Osteocyte (in vitro differentiated cells): ENCODE measurements at regions not wholly inside any gene's neighbourhood (a gene's known extent, or its start where the extent isn't known, plus 50 kb on each side); places are given as distances from the start of the nearest gene placed in this dataset.

Experiments
- DNase-seq: peaks from one replicate; pipeline ENCODE4 v3.0.0; 2021; ENCODE audit warnings: mixed read lengths; ENCODE audit not compliant: unreplicated experiment; ENCODE audit errors: extremely low spot score
- H3K27ac Mint-ChIP-seq: one replicate; pipeline ENCODE4 v1.8.0; 2021; ENCODE audit warnings: mild to moderate bottlenecking, mixed read lengths; ENCODE audit not compliant: unreplicated experiment
- H3K27me3 Mint-ChIP-seq: one replicate; pipeline ENCODE4 v1.8.0; 2021; ENCODE audit warnings: mixed read lengths; ENCODE audit not compliant: unreplicated experiment
- H3K36me3 Mint-ChIP-seq: one replicate; pipeline ENCODE4 v1.8.0; 2021; ENCODE audit warnings: mixed read lengths; ENCODE audit not compliant: unreplicated experiment
- H3K4me1 Mint-ChIP-seq: one replicate; pipeline ENCODE4 v1.8.0; 2021; ENCODE audit warnings: mixed read lengths; ENCODE audit not compliant: unreplicated experiment
- H3K4me3 Mint-ChIP-seq: one replicate; pipeline ENCODE4 v1.8.0; 2021; ENCODE audit warnings: mild to moderate bottlenecking, moderate library complexity, mixed read lengths; ENCODE audit not compliant: unreplicated experiment
- H3K9me3 Mint-ChIP-seq: one replicate; pipeline ENCODE4 v1.8.0; 2021; ENCODE audit warnings: mixed read lengths; ENCODE audit not compliant: unreplicated experiment
- TF ChIP-seq, protein P1 (sequence below): fragments of 200-600 bp; sonication (generic); IDR thresholded peaks from 2 replicates; pipeline ENCODE4 v1.5.0; 2021; ENCODE audit warnings: antibody characterized with exemption, mild to moderate bottlenecking, moderate library complexity

DNA sequence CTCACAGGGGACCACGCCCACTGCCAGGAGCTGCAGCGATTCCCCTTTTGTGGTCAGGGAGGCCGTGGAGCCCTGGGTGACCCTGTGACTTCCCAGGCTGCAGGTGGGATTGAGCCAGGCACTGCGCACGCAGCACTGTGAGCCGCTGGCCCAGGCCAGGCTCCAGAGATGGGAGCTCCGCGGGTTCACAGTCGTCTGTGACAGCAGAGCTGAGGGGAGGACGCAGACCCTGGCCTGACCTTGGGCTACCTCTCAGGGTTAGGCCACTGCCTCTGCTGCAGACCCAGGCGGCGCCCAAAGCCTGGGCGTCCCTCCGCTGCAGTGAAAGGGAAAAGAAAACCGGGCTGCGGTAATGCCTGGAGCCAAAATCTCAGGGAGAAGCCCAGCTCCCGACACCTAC is 107.5 kb upstream of the GPR26 start:
- TF ChIP-seq, protein P1, sequence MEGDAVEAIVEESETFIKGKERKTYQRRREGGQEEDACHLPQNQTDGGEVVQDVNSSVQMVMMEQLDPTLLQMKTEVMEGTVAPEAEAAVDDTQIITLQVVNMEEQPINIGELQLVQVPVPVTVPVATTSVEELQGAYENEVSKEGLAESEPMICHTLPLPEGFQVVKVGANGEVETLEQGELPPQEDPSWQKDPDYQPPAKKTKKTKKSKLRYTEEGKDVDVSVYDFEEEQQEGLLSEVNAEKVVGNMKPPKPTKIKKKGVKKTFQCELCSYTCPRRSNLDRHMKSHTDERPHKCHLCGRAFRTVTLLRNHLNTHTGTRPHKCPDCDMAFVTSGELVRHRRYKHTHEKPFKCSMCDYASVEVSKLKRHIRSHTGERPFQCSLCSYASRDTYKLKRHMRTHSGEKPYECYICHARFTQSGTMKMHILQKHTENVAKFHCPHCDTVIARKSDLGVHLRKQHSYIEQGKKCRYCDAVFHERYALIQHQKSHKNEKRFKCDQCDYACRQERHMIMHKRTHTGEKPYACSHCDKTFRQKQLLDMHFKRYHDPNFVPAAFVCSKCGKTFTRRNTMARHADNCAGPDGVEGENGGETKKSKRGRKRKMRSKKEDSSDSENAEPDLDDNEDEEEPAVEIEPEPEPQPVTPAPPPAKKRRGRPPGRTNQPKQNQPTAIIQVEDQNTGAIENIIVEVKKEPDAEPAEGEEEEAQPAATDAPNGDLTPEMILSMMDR: no peak
- no peaks in the 10 kb centered on the region for H3K4me1 Mint-ChIP-seq
- H3K27ac Mint-ChIP-seq: no peak overlapping the region
- H3K9me3 Mint-ChIP-seq: no peaks in the 10 kb centered on the region
- H3K4me3 Mint-ChIP-seq: no peak overlapping the region
- no peaks in the 10 kb centered on the region for H3K36me3 Mint-ChIP-seq
- no peak for DNase-seq
- H3K27me3 Mint-ChIP-seq: no peaks in the 10 kb centered on the region

- peak; percentile 89 for DNase-seq
- Mint-ChIP-seq H3K27me3 (no peaks in the 10 kb centered on the region), H3K4me3 (no peak overlapping the region), H3K9me3 (no peaks in the 10 kb centered on the region), H3K27ac (no peak overlapping the region), H3K36me3 (no peaks in the 10 kb centered on the region), H3K4me1 (no peaks in the 10 kb centered on the region)
- TF ChIP-seq, protein P1: peak; percentile 97
Observed at GRCh38 chr10:123559066-123559822, 106.9 kb upstream of the GPR26 start.

GRCh38 chr10:123559823-123560092 is 106.4 kb upstream of the GPR26 start:
- H3K27me3 Mint-ChIP-seq: no peaks in the 10 kb centered on the region
- no peaks in the 10 kb centered on the region for H3K4me1 Mint-ChIP-seq
- DNase-seq: peak; percentile 53
- H3K9me3 Mint-ChIP-seq: no peaks in the 10 kb centered on the region
- H3K36me3 Mint-ChIP-seq: no peaks in the 10 kb centered on the region
- no peak overlapping the region for H3K4me3 Mint-ChIP-seq
- no peak overlapping the region for H3K27ac Mint-ChIP-seq
- TF ChIP-seq, protein P1: no peak

GRCh38 chr10:123560301-123561140 is 105.6 kb upstream of the GPR26 start:
- Mint-ChIP-seq H3K27ac (no peak overlapping the region), H3K9me3 (no peaks in the 10 kb centered on the region), H3K27me3 (no peaks in the 10 kb centered on the region), H3K36me3 (no peaks in the 10 kb centered on the region), H3K4me1 (no peaks in the 10 kb centered on the region), H3K4me3 (no peak overlapping the region)
- DNase-seq: peak; percentile 73
- TF ChIP-seq, protein P1: no peak

GRCh38 chr10:123561141-123561440 is 105.1 kb upstream of the GPR26 start:
- no peak overlapping the region for H3K4me3 Mint-ChIP-seq
- no peaks in the 10 kb centered on the region for H3K36me3 Mint-ChIP-seq
- H3K4me1 Mint-ChIP-seq: no peaks in the 10 kb centered on the region
- TF ChIP-seq, protein P1: no peak
- H3K9me3 Mint-ChIP-seq: peaks cover 2% of the 10 kb centered on the region
- no peak overlapping the region for H3K27ac Mint-ChIP-seq
- DNase-seq: no peak
- H3K27me3 Mint-ChIP-seq: no peaks in the 10 kb centered on the region
